ENCODE measurements at regions not wholly inside any gene's neighbourhood (a gene's known extent, or its start where the extent isn't known, plus 50 kb on each side); places are given as distances from the start of the nearest gene placed in this dataset.
"Not testable (repeated sequence)": the region's sequence is repeated elsewhere in the genome, so short reads cannot be mapped to it uniquely, and the experiment has no call there.

DNA sequence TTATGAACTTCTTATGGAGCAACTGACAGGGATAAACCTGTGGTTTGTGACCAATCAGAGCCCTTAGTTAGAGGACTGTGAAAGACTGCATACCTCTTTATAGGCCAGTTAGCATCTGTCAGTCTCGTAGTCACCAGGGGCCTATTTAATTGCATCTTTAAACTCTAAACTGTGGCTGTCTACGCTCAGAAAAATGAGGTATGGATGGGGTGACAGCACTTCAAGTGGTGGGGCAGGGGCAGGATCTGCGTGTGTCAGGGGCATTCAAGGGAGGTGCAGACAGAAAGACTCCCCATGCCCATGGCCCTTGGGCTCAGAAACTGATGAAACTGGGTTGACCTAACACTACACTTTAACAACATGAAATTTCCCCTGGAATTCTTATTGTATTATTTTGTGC lies 132.6 kb upstream of the TBCA start:
- no peak for DNase-seq

DNA sequence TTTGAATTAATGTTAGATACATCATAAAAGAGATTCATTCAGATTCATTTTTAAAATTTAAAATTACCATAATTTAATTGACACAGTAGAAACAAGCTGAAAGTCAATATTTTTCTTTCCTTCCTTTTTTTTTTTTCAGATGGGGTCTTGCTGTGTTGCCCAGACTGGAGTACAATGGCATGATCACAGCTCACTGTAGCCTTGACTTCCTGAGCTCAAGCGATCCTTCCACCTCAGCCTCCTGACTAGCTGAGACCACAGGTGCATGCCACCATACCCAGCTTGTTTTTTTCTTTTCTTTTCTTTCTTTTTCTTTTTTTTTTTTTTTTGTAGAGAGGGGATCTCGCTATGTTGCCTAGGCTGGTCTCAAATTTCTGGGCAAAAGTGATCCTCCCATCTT lies 131.6 kb upstream of the TBCA start:
- no peak for DNase-seq

DNA sequence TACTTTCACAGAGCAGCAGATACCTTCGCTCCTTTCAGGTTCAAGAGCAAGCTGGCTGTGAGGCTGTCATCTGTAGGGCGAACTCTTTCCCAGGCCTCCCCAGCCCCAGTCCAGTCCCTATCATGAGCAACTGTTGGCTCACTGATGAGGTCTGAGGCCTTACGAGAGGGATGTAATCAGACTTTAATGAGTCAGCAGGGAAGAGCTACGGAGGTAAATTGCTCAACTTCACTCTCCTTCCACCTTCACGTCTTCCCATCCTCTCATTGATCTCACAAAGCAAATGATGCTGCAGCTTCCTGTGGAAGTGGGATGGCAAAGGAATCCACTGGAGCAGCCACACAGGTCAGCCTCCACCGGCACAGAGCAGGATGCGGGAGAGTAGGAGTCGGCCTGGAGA lies 130.7 kb upstream of the TBCA start:
- DNase-seq, result no peak

DNA sequence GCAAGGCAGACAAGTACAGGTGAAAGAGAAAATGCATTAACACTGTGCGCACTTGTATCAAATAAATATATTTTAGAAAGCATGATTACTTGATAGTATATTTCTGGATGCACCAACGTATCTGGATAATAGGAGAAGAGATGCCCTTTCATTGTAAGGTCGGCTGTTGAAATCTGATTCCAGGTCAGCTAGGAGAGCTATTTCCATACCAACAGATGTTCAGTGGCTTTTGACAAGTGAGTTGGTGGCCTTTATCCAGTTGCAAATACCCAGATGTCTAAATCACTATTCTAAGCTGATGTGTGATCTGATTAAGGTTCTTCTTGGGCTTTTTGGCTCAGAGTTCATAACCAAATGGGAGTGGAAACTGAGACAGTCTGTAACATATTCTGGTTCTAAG lies 128.2 kb upstream of the TBCA start:
- no peak for DNase-seq

DNA sequence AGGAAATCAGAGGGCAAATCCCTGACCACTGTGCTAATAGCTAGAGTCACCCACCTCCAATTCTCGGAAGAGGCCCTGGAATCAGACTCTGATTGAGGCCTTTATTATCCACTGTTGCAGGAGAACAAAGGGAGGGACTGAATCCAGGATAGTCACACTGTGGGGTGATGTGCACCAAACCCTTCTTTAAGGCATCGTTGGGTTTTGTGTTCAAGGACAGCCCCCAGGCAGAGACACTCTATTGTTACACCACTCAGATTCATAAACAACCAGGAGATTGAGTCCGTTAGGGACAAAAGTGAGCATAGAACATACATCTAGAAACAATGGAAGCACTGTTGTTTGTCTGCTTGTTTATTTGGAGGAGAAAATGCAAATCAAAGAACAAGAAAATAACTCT lies 124.6 kb upstream of the TBCA start:
- DNase-seq, result no peak

DNA sequence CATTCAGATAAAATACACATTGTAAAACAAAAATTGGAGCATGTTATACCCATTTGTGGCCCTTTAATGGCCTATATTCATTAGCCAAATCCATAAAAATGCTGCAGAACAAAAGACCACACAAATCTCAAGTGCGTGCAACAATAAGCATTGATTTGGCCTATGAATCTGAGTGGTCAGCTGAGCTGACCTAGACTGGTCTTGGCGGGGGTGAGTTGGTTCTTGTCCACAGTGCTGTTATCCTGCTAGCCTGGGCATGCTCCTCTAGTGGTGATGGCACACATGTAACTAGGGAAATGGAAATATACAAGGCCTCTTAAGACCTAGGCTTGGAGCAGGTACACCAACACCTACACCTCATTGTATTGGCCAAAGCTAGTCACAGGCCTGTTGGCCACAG lies 122.2 kb upstream of the TBCA start:
- no peak for DNase-seq

DNA sequence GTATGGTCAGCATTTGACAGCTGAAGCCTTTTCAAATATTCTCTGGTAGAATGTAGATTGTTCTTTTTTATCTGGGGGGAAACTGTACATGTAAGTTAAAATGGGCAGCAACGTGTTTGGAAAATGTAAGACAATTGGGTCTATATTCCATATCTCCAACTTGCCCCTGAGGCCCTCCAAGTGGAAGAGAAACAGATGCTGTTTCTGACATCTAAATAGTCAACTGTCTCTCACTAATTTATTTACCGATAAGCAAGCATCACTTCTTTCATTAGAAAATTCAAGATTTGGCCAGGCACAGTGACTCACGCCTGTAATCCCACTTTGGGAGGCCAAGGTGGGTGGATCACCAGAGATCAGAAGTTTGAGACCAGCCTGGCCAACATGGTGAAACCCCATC lies 120.2 kb upstream of the TBCA start:
- DNase-seq, result no peak

DNA sequence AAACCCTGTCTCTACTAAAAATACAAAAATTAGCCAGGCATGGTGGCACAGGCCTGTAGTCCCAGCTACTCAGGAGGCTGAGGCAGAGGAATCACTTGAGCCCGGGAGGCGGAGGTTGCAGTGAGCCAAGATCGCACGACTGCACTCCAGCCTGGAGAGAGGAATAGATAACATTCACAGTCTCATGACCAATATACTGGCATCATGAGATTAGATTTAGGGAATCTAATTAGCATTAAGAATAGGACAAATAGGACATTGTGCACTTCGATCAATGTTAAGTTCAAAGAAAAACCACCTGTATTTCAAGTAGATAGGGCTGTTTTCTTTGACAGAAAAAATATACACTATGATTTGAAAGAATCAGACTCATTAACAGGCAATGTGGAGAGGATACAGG lies 118.0 kb upstream of the TBCA start:
- DNase-seq, result not testable (repeated sequence)

DNA sequence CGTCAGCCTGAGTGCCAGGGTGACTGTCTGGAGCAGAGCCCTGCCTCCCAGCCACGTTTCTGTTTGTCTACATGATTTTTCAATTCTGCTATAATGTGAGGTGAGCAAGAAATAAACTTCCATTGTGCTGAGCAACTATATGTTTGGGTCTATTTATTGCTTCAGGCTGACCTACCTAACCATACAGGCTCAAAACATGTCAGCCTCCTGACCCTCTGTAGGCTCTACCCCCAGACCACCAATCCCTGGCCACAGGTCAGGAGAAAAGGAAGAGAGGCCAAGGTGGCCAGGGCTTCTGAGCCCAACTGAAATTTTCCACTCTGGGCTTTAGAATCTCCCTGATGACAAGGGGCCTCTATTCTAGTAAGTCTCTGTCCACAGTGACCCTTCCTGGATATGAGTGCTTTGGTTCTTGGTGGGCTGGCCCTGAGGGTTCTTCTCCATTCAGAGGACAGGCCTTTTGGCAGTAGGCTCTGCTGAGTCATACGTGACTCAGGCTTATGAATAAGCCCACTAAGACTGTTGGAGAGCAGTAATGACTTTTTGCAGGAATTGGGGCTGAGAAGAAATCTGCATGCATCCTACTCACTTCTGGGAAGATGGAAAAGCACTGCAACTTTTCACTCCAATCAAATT lies 117.2 kb upstream of the TBCA start:
- no peak for DNase-seq

DNA sequence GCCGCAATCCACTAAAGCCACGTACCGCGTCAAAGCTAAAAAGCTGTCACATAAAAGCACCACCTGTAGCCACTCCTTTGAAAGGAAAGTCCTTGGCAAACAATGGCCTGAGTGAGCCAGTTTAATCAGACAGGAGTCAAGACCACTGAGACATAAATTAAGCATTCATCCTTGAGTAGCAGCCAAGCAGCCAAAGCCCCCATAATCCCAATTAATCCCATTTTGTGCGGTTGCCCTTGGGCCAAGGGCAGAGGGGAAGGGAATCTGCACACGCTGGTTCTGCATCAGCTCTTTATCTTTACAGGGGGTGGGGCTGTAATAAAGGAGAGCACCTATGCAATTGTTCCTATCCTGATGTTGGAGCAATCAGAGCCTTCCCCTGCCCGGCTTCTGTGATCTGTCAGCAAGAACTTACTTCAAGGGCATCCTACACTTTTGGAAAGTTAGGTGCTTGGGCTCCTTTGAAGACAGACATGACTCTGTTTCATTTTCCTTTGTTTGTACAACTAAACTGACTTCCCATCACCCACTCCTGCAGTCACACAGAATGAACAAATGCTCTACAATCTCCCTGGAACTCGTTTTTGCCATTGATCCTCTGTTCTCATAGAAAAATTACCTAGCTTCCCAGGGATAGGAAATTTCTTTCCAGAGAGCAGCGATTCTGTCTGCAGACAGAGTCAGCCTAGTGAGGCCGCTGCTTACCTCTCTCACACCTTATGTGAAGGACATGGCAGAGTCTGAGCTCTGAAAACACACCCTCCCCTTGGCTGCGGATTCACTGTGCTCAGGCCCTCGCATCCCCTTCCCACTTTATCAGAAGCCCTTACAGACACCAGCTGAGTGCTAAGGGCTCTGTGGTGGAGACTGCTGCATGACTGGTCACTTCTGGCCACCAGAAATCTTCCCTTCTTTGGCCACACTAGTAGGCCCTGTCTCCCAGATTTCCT lies 116.2 kb upstream of the TBCA start:
- DNase-seq, result no peak

DNA sequence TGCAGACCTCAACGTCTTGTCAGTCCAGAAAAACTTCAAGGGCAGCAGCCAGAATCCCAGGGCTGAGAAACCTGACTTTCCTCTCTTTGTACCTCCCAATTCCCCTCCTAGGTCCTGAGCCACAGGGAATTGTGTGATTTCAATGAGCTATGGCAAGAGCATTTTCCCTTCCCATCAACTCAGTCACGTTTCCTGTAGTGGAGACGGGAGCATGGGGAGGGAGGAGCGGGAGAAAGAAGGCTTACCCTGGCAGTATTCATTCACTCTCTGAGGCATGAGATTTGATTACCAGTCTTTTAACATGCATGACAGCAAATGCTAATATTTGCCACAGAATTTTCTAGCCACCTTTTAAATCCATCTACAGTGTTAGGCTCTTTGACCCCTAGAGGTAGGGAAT lies 109.4 kb upstream of the TBCA start:
- no peak for DNase-seq

DNA sequence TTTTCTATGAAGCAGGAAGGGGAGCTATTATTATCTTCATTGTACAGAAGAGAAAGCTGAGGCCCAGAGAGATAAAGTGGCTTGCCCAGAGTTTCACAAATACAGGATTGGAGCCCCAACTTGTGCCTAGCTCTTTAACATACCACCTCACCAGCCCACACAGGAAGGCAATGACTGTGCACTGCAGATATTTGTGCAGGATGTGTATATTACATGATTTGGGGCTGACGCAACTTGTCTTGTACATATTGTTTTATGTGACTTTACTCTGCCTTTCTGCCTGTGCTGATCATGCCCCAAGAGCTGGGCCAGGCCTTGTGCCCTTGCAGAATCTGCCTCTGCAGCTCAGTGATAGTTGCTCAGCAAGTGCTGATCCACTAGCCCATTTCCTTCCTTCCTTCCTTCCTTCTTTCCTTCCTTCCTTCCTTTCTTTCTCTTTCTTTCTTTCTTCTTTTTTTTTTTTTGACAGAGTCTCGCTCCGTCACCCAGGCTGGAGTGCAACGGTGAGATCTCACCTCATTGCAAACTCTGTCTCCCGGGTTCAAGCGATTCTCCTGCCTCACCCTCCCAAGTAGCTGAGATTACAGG lies 106.6 kb upstream of the TBCA start:
- no peak for DNase-seq

DNA sequence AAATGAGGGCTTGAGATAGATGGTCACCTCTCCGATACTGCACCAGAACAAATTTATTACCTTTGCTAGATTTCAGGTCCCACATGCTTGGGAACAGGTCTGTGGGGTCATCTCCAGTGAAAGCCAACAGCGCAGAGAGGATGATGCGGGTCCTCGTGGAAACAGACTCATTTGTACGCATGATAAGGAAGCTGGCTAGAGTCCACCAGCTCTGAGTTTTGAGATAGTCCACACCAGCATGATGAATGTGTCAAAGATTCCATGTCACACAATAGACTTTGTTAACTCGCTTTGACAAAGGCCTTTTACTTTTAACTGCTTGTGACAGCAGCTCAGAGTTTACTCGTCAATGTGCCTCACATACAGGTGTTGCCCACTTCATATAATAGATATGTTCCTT lies 105.4 kb upstream of the TBCA start:
- no peak for DNase-seq

DNA sequence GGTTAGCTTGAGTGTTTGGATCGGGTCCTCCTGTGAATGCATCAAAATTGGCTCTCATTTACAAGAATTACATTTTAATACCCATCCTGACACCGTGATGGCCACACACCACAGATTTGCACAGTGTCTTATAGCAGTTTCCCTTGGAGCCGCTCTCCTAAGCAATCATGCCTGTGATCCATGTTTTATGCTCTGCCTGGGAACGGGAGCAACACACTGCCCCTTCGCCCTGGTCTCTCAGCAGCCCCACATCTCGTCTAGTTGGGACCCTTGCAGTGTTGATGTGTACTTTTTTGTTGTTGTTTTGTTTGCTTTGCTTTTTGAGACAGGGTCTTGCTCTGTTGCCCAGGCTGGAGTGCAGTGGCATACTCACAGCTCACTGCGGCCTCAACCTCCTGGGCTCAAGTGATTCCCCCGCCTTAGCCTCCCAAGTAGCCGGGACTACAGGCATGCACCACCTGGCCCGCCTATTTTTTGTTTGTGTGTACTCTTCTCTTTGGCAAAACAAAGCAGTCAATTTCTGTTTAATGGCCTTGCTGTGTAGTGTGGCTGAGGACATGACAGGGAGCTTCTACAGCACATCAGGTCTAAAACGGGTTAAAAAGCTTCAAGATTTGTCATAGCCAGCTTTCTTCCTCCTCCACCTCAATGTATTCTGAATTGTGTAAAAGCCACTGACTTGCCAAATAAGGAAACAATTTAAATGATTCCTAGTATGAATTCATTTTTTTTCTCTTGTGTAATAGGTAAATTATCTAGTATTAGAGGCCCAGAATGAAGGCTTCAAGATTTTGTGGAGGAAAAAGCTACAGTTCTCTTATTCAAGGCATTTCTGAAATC lies 101.6 kb upstream of the TBCA start:
- DNase-seq, result no peak

DNA sequence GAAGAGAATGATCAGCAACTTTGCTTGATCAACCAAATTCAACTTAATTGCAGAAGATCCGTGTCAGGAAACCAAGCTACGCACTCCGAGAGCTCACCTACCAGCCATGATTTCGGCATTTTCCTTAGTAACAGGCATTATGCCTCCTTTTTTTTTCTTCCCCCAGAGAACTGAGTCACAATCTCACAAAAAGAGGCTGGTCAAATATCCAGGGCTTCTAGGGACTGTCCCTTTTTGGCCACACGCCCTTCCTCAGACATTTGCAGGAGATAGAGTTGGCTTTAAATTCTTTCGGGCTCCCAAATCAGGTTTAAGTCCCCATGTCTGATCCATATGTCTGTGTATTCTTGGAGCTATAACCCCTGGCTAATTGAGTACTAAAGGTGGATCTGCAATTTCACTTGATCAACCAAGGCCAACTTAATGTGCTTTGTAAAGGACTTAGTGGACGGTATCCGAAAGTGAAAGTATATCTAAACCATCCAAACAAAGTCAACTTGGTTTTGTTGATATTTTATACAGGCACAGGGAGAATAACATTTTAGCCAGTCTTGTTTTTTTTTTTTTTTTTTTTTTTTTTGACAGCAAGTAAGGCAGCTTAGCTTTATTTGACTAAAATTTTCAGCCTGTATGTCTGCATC lies 100.8 kb upstream of the TBCA start:
- no peak for DNase-seq

DNA sequence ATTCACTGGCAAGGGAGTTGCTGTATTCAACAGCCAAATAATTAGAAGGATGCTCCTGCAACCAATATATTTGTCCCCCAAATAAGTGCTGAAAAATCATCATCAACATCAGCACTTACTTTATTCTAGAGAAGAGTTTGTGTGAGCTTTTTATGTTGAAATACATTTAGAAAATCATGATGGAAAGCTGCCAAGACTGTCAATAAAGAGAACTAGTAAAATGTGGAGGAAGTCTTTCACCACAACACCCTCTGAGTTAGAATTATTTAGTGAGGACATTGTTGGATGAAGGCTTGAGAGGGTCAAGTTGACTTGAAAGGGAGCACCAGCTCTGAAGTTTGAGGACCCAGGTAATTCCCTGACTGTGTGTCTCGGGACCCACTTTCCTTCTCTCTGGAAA lies 100.2 kb upstream of the TBCA start:
- no peak for DNase-seq

DNA sequence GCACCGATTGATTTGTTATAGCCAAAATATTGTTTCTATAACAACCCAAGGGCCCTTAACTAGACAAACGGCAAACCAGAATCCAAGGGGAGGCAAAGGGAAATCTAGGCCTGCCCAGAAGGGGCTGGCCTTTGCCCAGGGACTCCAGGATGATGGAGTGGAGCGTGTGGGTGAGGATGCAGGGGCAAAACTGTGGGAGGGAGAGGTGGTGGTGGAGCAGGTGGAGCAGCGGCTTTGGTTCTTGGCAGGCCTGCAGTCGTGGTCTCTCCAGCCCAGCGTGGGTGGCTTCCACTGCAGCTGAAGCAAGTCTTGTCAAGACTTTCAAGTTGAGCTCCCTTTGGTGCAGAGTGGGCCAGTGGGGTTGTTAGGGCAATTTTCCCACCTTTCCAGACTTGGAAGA lies 98.6 kb upstream of the TBCA start:
- DNase-seq, result no peak

DNA sequence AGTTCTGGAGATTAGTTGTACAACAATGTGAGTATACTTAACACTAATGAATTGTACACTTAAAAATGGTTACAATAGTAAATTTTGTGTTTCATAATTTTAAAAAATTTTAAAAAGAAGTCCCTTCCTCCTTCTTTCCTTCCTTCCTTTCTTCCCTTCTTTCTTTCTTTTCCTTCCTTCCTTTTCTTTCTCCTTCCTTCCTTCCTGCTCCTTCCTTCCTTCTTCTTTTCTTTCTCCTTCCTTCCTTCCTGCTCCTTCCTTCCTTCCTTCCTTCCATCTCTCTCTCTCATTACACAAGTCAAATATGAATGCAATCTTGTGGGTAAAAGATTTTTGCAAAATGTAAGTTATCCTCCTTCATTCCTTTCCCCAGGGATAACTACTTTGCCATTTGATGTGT lies 97.1 kb upstream of the TBCA start:
- DNase-seq, result no peak

DNA sequence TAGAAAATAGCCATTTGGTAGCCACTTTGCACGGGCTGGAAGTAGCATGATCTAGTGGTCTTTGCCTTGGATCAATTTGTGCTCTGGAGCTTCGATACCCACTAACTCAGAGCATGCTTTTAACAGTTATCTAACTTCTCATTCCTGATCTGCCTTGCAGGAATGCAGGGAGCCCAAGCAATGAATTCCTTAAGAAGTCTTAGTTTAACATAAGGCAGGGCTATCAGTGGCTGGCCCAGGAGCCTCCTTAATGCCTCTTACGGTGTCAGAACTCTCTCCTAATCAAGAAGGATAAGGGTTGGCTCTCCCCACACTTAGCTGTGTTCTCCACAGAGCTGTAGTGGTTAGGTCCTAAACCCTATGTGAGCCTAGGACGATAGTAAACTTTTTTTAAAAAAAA lies 95.8 kb upstream of the TBCA start:
- DNase-seq, result no peak

DNA sequence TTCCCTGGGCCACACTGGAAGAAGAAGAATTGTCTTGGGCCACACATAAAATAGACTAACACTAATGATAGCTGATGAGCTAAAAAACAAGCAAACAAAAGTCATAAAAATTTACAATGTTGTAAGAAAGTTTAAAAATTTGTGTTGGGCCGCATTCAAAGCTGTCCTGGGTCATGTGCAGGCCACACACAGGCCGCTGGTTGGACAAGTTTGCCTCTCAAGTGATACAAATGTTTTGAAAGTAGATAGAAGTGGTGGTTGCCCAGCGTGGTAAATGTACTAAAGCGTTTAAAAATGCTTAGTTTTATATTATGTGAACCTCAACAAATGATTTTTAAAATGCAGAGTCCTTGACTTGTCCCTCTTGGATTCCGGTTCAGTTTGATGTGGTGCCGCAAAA lies 94.9 kb upstream of the TBCA start:
- DNase-seq, result no peak

DNA sequence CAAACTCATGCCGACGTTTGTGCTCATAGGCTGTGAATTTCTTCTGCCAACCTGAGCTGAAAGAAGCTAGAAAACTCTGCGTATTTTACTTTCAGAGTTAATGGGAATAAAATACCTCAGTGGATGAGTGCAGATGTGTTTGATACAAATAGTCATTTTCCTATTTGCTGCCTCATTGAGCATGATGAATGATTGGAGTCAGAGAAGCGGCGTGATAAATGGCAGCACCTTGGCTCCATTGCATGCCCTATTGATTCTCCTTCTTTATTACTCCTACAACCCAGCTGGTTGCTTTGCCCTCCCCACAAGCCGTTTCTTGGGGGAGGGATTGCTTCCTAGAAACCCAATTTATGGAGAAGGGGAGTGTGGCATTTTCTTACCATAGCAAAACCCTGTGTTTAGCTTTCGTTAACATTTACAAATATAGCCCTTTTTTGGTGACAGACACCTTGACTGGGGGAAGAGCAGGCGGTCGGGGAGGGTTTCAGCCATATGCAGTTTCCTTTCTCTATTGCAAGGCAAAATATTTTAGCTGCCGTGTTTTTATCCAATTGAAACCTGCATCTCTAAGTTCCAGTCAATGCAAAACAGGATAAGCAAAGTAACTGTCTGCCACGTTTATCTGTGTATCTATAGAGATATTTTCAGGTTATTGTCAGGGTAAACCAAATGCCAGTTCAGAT lies 93.1 kb upstream of the TBCA start:
- no peak for DNase-seq

DNA sequence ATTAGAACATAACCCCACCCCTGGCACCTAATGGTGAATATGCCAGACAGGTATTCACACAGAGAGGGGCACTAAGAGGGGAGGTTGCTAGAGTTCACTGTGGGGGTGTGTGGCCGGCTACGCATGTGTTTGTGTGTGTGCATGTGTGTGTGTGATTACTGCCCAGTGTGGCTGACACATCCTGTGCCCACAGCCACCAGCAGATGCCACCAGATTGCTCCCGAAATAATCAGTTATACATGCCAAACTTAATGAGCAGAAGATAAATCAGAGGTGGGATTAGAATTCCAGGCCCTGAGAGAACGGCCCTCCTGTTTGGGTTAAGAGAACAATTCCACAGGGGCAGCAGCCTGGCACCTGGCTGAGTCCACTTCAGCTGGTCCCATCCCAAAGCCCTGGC lies 91.8 kb upstream of the TBCA start:
- no peak for DNase-seq
